Endothelial cell of umbilical vein (primary cell): ENCODE measurements at regions not wholly inside any gene's neighbourhood (a gene's known extent, or its start where the extent isn't known, plus 50 kb on each side); places are given as distances from the start of the nearest gene placed in this dataset.

Source experiments
- BruUV-seq: library from RNA; stranded (reverse); fragments of 400-500 nt; replicated peaks from 2 replicates; lab custom pipeline; 2021; lab: Mats Ljungman, UMichigan
- CTCF ChIA-PET: fragments of 300-600, 350-600 bp; sonication (Branson Sonifier 250); formaldehyde crosslinking; loops from one replicate; lab custom pipeline; 2021; ENCODE audit warnings: antibody characterized with exemption, inconsistent platforms; lab: Charles Lee
- POLR2A ChIA-PET: fragments of 300-600, 350-600 bp; sonication (Branson Sonifier 250); formaldehyde crosslinking; loops from one replicate; lab custom pipeline; 2021; ENCODE audit warnings: antibody characterized with exemption, inconsistent platforms; lab: Charles Lee
- DNase-seq: peaks from one replicate; pipeline ENCODE4 v3.0.0-alpha.2; 2011; ENCODE audit warnings: low read depth, low spot score
- FAIRE-seq: peaks from 2 replicates; lab custom pipeline; 2011; peaks lifted over from hg19 to GRCh38; lab: Jason Lieb, UNC
- H2AFZ ChIP-seq: 2 replicates; pipeline ENCODE4 v1.6.0; 2012; ENCODE audit warnings: low read depth, low read length, control low read depth, inconsistent platforms
- H3K27ac ChIP-seq: 2 replicates; pipeline ENCODE4 v1.5.1; 2011; ENCODE audit warnings: low read depth, mild to moderate bottlenecking, control low read depth, low read length, moderate library complexity; ENCODE audit not compliant: insufficient read depth
- H3K27me3 ChIP-seq, 2 experiments: 2 replicates each; pipeline versions ENCODE4 v1.6.0 to v1.6.1; 2011; ENCODE audit warnings: low read length in 2 of 2, mixed read lengths in 1 of 2; ENCODE audit not compliant: control insufficient read depth in 2 of 2, insufficient read depth in 2 of 2
- H3K36me3 ChIP-seq, 2 experiments: 2 replicates in 1 of 2; 3 replicates in 1 of 2; pipeline ENCODE4 v1.5.1; 2011; ENCODE audit warnings: low read length in 2 of 2, mild to moderate bottlenecking in 1 of 2, moderate library complexity in 1 of 2; ENCODE audit not compliant: control insufficient read depth in 2 of 2, insufficient read depth in 2 of 2; ENCODE audit errors: extremely low read depth in 1 of 2
- H3K4me1 ChIP-seq: 3 replicates; pipeline ENCODE4 v1.5.1; 2011; ENCODE audit warnings: mild to moderate bottlenecking, low read length; ENCODE audit not compliant: control insufficient read depth, insufficient read depth; ENCODE audit errors: extremely low read depth
- H3K4me2 ChIP-seq: 2 replicates; pipeline ENCODE4 v1.6.1; 2011; ENCODE audit warnings: low read length, control low read depth, mixed read lengths; ENCODE audit not compliant: insufficient read depth
- H3K4me3 ChIP-seq, 3 experiments: fragments of 200-600 bp in 1 of 3; sonication (generic), shearing (Covaris generic) in 1 of 3; replicated peaks in 1 of 3; 2 replicates each; pipeline ENCODE4 v1.5.1; 2011 to 2016; ENCODE audit warnings: control low read depth in 3 of 3, low read length in 3 of 3, mild to moderate bottlenecking in 2 of 3, inconsistent platforms in 1 of 3, low read depth in 1 of 3, moderate library complexity in 1 of 3; ENCODE audit not compliant: insufficient read depth in 1 of 3
- H3K79me2 ChIP-seq: 2 replicates; pipeline ENCODE4 v1.6.0; 2012; ENCODE audit warnings: low read length, inconsistent platforms; ENCODE audit not compliant: control insufficient read depth, insufficient read depth
- H3K9ac ChIP-seq: replicated peaks from 2 replicates; pipeline ENCODE3; 2011; ENCODE audit warnings: low read length, control low read depth; ENCODE audit not compliant: insufficient read depth; ENCODE audit errors: extremely low read depth
- H3K9me1 ChIP-seq: replicated peaks from 3 replicates; pipeline ENCODE4 v1.6.0; 2011; ENCODE audit warnings: mild to moderate bottlenecking, low read length; ENCODE audit not compliant: control insufficient read depth, insufficient read depth; ENCODE audit errors: extremely low read depth
- H3K9me3 ChIP-seq: replicated peaks from 2 replicates; pipeline ENCODE4 v1.5.1; 2012; ENCODE audit warnings: low read length, inconsistent platforms; ENCODE audit not compliant: control insufficient read depth, insufficient read depth
- H4K20me1 ChIP-seq: replicated peaks from 2 replicates; pipeline ENCODE3; 2011; ENCODE audit warnings: mild to moderate bottlenecking, low read length; ENCODE audit not compliant: control insufficient read depth, insufficient read depth; ENCODE audit errors: extremely low read depth
- EZH2 ChIP-seq: IDR thresholded peaks from 2 replicates; pipeline ENCODE4 v1.6.1; 2012; ENCODE audit warnings: borderline replicate concordance, low read depth, mild to moderate bottlenecking, moderate library complexity, low read length, inconsistent platforms; ENCODE audit not compliant: severe bottlenecking
- FOS ChIP-seq: IDR thresholded peaks from 2 replicates; pipeline ENCODE4 v1.6.1; 2011; ENCODE audit warnings: mild to moderate bottlenecking, low read length, moderate library complexity, borderline replicate concordance; ENCODE audit not compliant: insufficient read depth
- GATA2 ChIP-seq: IDR thresholded peaks from 2 replicates; pipeline ENCODE4 v1.7.0; 2011; ENCODE audit warnings: low read depth, mild to moderate bottlenecking, moderate library complexity, mixed read lengths, low read length; ENCODE audit not compliant: insufficient read length, insufficient read depth
- MAX ChIP-seq: IDR thresholded peaks from 2 replicates; pipeline ENCODE4 v1.6.1; 2011; ENCODE audit not compliant: insufficient read depth, insufficient read length
- MYC ChIP-seq: IDR thresholded peaks from one replicate; pipeline ENCODE4 v1.6.1; 2011; ENCODE audit warnings: mild to moderate bottlenecking, low read depth, low read length
- POLR2A ChIP-seq: IDR thresholded peaks from 2 replicates; pipeline ENCODE4 v1.6.1; 2012; ENCODE audit warnings: low read depth, mild to moderate bottlenecking, control low read depth, low read length
- POLR2AphosphoS5 ChIP-seq: IDR thresholded peaks from 2 replicates; pipeline ENCODE4 v1.6.1; 2012; ENCODE audit warnings: low read depth, mild to moderate bottlenecking, control low read depth, low read length, moderate library complexity; ENCODE audit not compliant: insufficient read depth
- dilution Hi-C: fragments of 300-500 bp; cut with MboI; formaldehyde crosslinking; loops from one replicate; pipeline ENCODE4 v1.15.0; 2019; ENCODE audit warnings: low sequenced_read_pairs; ENCODE audit not compliant: extremely low pct_ligation_motif_present
- intact Hi-C: fragments of 100-400 bp; cut with micrococcal nuclease; formaldehyde crosslinking; loops from one replicate; pipeline ENCODE4 v1.10.0; 2022
- TF ChIP-seq, protein P1 (sequence below), 2 donors: IDR thresholded peaks; 1 replicate in 1 of 2; 2 replicates in 1 of 2; pipeline ENCODE4 v1.5.1; 2011; ENCODE audit warnings: low read length in 2 of 2, mild to moderate bottlenecking in 2 of 2, moderate library complexity in 2 of 2, control low read depth in 1 of 2, inconsistent platforms in 1 of 2, low read depth in 1 of 2; ENCODE audit not compliant: insufficient read depth in 1 of 2; ENCODE audit errors: extremely low read depth in 1 of 2

GRCh38 chr16:85303354-85303883 lies 191.1 kb upstream of the CIBAR2 start:
- BruUV-seq: no TSS peak
- Histone ChIP-seq H3K4me2 (no peak overlapping the region), H3K4me1 (peaks cover 8% of the 10 kb centered on the region), H3K27ac (no peak overlapping the region), H3K36me3 (no peaks in the 10 kb centered on the region), H4K20me1 (no peaks in the 10 kb centered on the region), H3K9ac (no peak overlapping the region), H3K4me3 (no peak overlapping the region), H3K27me3 (no peaks in the 10 kb centered on the region), H2AFZ (no peak overlapping the region), H3K9me3 (no peaks in the 10 kb centered on the region), H3K79me2 (no peaks in the 10 kb centered on the region), H3K9me1 (no peaks in the 10 kb centered on the region)
- no peak for FAIRE-seq
- DNase-seq: peak; percentile 44
- TF ChIP-seq, protein P1, sequence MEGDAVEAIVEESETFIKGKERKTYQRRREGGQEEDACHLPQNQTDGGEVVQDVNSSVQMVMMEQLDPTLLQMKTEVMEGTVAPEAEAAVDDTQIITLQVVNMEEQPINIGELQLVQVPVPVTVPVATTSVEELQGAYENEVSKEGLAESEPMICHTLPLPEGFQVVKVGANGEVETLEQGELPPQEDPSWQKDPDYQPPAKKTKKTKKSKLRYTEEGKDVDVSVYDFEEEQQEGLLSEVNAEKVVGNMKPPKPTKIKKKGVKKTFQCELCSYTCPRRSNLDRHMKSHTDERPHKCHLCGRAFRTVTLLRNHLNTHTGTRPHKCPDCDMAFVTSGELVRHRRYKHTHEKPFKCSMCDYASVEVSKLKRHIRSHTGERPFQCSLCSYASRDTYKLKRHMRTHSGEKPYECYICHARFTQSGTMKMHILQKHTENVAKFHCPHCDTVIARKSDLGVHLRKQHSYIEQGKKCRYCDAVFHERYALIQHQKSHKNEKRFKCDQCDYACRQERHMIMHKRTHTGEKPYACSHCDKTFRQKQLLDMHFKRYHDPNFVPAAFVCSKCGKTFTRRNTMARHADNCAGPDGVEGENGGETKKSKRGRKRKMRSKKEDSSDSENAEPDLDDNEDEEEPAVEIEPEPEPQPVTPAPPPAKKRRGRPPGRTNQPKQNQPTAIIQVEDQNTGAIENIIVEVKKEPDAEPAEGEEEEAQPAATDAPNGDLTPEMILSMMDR (IDR thresholded peaks at IDR 0.05; ENCODE audit: extremely low read depth in 1 of 2, insufficient read depth in 1 of 2, low read depth in 1 of 2, low read length in 2 of 2): peak; percentile 95 to 96
- TF ChIP-seq POLR2A (no peak), MAX (no peak), FOS (no peak), EZH2 (no peak), GATA2 (no peak), POLR2AphosphoS5 (peak; percentile 17), MYC (no peak)
- ChIA-PET CTCF (interaction anchor here (0.9 to 2.7 kb wide), 4 partner anchors 10 to 189 kb away, joined by 3 to 13 read pairs (median 6); no protein-coding TSS in a partner anchor), POLR2A (no interaction called here)
- intact Hi-C loops: loop anchor here (10.0 kb wide), 1 partner anchor 311 kb away; the partner anchor contains the start of gene GSE1
- dilution Hi-C loops: no loop called here
